Psoas muscle (tissue), 7 donors: ENCODE measurements at regions not wholly inside any gene's neighbourhood (a gene's known extent, or its start where the extent isn't known, plus 50 kb on each side); places are given as distances from the start of the nearest gene placed in this dataset.

Experiments
- ATAC-seq, 4 donors: fragments of 200-7000 bp; cut with Tn5 transposase; one replicate each; pipeline ENCODE4 v1.9.1; 2020; ENCODE audit warnings: moderate library complexity in 3 of 4, mild to moderate bottlenecking in 2 of 4
- DNase-seq, 2 donors: peaks; one replicate each; pipeline ENCODE4 v3.0.0-alpha.2; 2020
- H3K27ac ChIP-seq: fragments of 200-600 bp; one replicate; pipeline ENCODE4 v1.8.0; 2022
- H3K27me3 ChIP-seq, 3 donors: fragments of 200-600 bp in 1 of 3; one replicate each; pipeline versions ENCODE4 v1.6.1 to v1.8.0; 2013 to 2022; ENCODE audit warnings: low read length in 2 of 3, mild to moderate bottlenecking in 2 of 3, moderate library complexity in 1 of 3; ENCODE audit not compliant: insufficient read depth in 3 of 3
- H3K36me3 ChIP-seq, 2 donors: fragments of 200-600 bp in 1 of 2; one replicate each; pipeline versions ENCODE4 v1.6.1 to v1.8.0; 2013 to 2022; ENCODE audit warnings: low read depth in 1 of 2, mild to moderate bottlenecking in 1 of 2, moderate library complexity in 1 of 2; ENCODE audit not compliant: insufficient read depth in 1 of 2
- H3K4me1 ChIP-seq: fragments of 200-600 bp; one replicate; pipeline ENCODE4 v1.8.0; 2022
- H3K4me3 ChIP-seq: fragments of 200-600 bp; one replicate; pipeline ENCODE4 v1.8.0; 2022; ENCODE audit warnings: mild to moderate bottlenecking
- H3K9me3 ChIP-seq: fragments of 200-600 bp; one replicate; pipeline ENCODE4 v1.8.0; 2022
- CTCF ChIP-seq: fragments of 200-600 bp; IDR thresholded peaks from one replicate; pipeline ENCODE4 v1.8.0; 2022; ENCODE audit warnings: antibody characterized with exemption
- WGBS, 3 donors: extraction: QIAGEN DNeasy Blood & Tissue Kit; methylation state at CpG; one replicate each; pipeline versions ENCODE4 v1.1.6 to v1.1.7; 2013; 5-methylcytosine and 5-hydroxymethylcytosine counted together
- intact Hi-C, 2 donors: fragments of 100-400 bp; cut with DNase I; formaldehyde crosslinking; loops; one replicate each; pipeline versions ENCODE4 v1.11.0 to v1.14.2; 2022
- donor health status: healthy with polysubstance abuse.
- donor health status: DM: no; HTN: no; CAD: no; lungs with moderate emphysema.
- donor health status: Bipolar disorder and iron deficiency.
- donor health status: healthy.
- donor health status: DM: yes; HTN: yes; CAD: no.
- donor health status: DM: no; HTN: no; CAD: no.
- donor health status: DM: yes; HTN: yes; CAD: no.

GRCh38 chr6:113031591-113032238 lies 684.6 kb downstream of the RFPL4B start:
- 45 to 56% (median 47%) methylated on average over 3 of the region's 3 CpGs for WGBS, 3 donors
- no peaks in the 10 kb centered on the region for H3K9me3 ChIP-seq
- H3K4me3 ChIP-seq: no peak overlapping the region
- no peaks in the 10 kb centered on the region for H3K27me3 ChIP-seq
- intact Hi-C loops: no loop called here
- H3K36me3 ChIP-seq: no peaks in the 10 kb centered on the region
- ATAC-seq (no peak), DNase-seq (no peak)
- no peaks in the 10 kb centered on the region for H3K4me1 ChIP-seq
- H3K27ac ChIP-seq: no peak overlapping the region
- no peak for TF ChIP-seq CTCF

GRCh38 chr6:113039005-113039404 lies 691.9 kb downstream of the RFPL4B start:
- H3K9me3 ChIP-seq: no peaks in the 10 kb centered on the region
- no peak for TF ChIP-seq CTCF
- intact Hi-C loops: no loop called here
- DNase-seq (no peak), ATAC-seq (no peak)
- no peaks in the 10 kb centered on the region for H3K36me3 ChIP-seq
- no peaks in the 10 kb centered on the region for H3K4me1 ChIP-seq
- WGBS, 3 donors: 90 to 96% (median 93%) methylated on average over 1 of the region's 1 CpG
- H3K27me3 ChIP-seq: no peaks in the 10 kb centered on the region
- H3K4me3 ChIP-seq: no peak overlapping the region
- H3K27ac ChIP-seq: no peak overlapping the region

GRCh38 chr6:113047148-113047547 lies 700.0 kb downstream of the RFPL4B start:
- H3K27ac ChIP-seq: no peak overlapping the region
- no peaks in the 10 kb centered on the region for H3K4me1 ChIP-seq
- no peaks in the 10 kb centered on the region for H3K36me3 ChIP-seq
- intact Hi-C loops: no loop called here
- ATAC-seq (no peak), DNase-seq (no peak)
- H3K4me3 ChIP-seq: no peak overlapping the region
- WGBS, 3 donors: 0% methylated on average over 1 of the region's 1 CpG
- no peaks in the 10 kb centered on the region for H3K27me3 ChIP-seq
- TF ChIP-seq CTCF: no peak
- no peaks in the 10 kb centered on the region for H3K9me3 ChIP-seq

- ATAC-seq (no peak), DNase-seq (no peak)
- 88 to 94% (median 93%) methylated on average over 2 of the region's 2 CpGs for WGBS, 3 donors
- no peak for TF ChIP-seq CTCF
- Histone ChIP-seq H3K9me3 (no peaks in the 10 kb centered on the region), H3K4me3 (no peak overlapping the region), H3K27ac (no peak overlapping the region), H3K4me1 (no peaks in the 10 kb centered on the region), H3K27me3 (no peaks in the 10 kb centered on the region), H3K36me3 (no peaks in the 10 kb centered on the region)
- intact Hi-C loops: no loop called here
Measured at GRCh38 chr6:113047932-113048331, 700.8 kb downstream of the RFPL4B start.

GRCh38 chr6:113048741-113049140 lies 701.6 kb downstream of the RFPL4B start:
- Histone ChIP-seq H3K4me1 (no peaks in the 10 kb centered on the region), H3K27ac (no peak overlapping the region), H3K36me3 (no peaks in the 10 kb centered on the region), H3K4me3 (no peak overlapping the region), H3K9me3 (no peaks in the 10 kb centered on the region), H3K27me3 (no peaks in the 10 kb centered on the region)
- no peak for ATAC-seq
- intact Hi-C loops: no loop called here
- 80 to 89% (median 87%) methylated on average over 3 of the region's 3 CpGs for WGBS, 3 donors
- DNase-seq: no peak
- TF ChIP-seq CTCF: no peak
